DMS 273 (cell line): ENCODE measurements at regions not wholly inside any gene's neighbourhood (a gene's known extent, or its start where the extent isn't known, plus 50 kb on each side); places are given as distances from the start of the nearest gene placed in this dataset.

Experiments used
- DNase-seq: peaks from one replicate; lab custom pipeline; 2025; ENCODE audit not compliant: unreplicated experiment; lab: John Stamatoyannopoulos, UW

DNA sequence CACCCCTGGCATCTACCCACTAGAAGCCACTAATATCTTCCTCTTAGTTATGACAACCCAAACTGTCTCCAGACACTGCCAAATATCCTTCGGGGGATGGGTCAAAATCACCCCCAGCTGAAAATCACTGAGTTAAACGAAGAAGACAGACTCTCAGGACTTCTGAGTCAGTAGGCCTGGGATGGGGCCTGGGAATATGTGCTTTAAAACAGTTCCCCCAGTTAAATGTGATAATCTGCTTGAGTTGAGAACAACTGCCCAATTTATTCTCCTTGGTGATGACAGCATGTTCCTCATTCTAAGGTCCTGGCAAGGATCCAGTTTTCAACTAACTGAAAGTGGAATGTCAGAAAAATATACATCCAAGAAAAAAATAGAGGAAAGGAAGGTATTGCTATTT, 52.4 kb downstream of the CBLL2 start:
- peak; percentile 21 for DNase-seq

DNA sequence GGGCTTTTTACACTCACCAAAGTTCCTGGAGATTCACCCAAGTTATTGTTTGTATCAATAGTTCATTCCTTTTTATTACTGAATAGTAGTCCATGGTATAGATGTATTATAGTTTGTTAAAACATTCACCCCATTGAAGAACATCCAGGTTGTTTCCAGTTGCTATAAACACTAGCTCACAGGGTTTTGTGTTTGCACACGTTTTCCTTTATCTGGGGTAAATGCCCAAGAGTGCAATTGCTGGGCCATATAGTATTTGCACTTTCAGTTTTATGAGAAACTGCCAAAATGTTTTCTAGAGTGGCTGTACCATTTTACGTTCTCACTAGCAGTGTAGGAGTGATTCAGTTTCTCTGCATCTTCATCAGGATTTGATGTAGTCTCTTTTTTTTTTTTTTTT, 57.1 kb downstream of the CBLL2 start:
- DNase-seq: no peak

DNA sequence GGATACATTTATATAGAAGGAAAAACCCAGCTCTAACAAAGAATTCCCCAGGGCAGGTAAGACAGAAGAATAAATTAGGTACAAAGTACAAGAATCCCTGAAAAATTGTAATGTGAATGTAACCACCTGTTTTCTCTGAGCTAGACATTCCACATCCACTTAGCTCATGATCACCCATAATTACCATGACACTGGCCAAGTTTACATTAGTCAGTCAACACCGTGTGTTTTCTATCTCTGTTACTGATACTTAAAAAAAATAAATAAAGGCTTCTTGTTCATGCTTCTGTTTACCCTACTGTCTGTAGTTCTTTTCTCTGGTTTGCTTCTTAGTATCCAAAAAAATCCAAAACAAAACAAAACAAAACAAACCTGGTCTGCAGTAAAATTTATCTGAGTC, 66.0 kb downstream of the CBLL2 start:
- no peak for DNase-seq

DNA sequence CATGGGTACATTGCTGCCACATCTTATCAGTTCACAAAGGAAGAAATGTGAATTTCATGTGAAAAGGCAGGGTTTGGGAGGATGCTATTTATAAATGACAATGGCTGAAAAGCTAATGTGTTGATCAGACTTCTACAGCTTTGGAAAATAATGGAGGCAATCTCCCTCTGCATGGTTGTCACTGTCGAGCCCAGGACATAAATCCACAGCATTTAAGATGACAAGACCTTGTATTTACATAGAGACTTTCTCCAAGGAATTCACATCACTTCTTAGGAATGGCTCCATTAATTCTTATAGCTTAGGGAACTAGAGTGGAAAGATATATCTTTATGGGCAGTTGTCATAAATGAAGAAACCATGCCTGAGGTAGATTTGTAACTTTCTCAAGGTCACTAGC, 66.7 kb downstream of the CBLL2 start:
- DNase-seq: no peak

DNA sequence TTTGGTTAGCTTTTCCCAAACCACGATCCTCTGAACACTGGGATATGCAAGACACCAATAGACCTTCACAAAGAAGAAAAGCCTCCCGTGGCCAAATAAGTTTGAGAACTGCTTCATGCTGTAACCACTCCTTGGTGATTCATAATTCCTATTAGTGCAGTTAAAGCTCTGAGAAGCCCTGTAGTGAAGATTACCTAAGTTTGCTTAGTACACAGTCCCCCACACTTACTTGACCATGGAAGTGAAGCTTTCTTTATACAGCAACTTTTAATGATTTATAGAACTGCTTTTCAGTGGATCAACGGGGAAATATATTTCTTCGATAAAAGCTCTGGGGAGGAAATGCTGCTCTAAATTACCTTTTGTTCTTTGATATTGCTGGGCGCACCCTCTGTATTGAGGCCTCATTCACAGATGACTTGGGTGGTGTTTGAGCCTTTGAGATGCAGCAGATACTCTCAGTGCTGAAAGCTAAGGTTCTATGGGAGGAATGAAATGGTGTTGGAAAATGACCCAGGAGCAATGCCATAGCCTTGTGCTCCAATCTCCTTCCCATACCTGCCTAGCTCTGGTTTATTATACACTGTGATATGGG, 67.4 kb downstream of the CBLL2 start:
- no peak for DNase-seq

DNA sequence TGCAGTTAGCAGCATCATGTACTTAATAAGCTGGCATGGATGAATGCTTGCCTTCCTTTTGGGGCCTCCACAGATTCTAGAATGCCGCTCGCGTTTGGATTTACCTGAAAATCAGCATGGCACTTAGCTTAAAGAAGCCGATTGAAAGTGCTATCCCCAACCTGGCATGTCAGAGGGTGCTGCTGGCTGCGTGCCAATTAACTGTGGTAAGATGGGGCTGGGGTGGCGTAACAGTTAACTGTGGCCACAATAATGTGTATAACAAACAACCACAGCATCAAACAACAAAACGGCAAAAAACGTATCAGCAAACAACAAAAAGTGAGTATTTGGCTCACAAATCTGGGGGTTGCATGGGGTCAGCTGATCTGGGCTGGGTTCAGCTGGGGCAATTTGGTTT, 70.5 kb downstream of the CBLL2 start:
- no peak for DNase-seq

DNA sequence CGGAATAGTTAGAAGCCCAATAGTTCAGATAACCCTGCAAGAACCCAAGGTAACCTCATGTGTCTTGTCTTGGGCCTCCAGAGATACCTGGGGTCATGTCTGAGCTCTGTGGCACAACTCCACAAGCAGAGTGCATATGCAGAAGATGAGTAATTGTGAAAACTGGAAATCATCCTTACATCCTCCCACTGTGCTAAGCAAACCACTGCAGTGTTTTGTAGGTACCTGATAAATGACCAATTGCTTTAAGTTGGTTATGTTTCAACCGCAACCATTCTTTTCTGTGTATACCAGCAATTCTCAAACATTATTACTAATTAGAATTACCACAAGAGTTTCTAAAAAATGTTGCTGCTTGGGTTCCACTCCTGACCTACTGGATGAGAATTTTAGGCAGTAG, 73.2 kb downstream of the CBLL2 start:
- no peak for DNase-seq

DNA sequence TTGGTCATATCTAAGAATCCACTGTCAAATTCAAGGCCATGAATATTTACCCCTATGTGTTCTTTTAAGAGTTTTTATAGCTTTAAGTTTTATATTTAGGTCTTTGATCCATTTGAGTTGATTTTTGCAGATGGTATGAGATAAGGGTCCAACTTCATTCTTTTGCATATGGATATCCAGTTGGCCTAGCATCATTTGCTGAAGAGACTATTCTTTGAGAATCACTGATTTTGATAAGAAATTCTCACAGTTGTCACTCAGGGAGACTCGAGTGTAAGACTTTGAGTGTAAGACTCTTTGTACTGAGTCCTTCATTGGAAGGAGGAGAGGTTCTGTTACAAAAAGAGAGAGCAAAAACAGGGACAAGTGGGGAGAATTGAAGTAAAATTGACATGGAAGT, 74.8 kb downstream of the CBLL2 start:
- no peak for DNase-seq

DNA sequence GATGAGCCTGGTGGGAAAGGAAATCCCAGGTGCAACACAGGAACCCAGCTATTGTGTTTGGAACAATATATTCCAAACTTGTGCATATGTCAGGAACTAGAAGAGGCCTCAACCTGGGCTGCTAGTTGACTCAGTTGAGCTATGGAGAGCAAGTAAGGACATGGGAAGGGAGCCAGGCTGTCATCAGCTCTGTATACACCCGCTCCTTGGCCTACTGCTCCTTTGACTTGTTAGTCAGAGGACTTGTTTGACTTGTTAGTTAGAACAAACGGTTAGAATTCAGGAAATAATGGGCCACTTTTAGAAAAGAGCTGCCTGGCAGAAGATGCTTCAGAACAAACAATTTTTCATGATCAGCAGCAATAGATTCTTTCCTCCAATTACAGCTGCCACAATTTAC, 76.4 kb downstream of the CBLL2 start:
- no peak for DNase-seq

DNA sequence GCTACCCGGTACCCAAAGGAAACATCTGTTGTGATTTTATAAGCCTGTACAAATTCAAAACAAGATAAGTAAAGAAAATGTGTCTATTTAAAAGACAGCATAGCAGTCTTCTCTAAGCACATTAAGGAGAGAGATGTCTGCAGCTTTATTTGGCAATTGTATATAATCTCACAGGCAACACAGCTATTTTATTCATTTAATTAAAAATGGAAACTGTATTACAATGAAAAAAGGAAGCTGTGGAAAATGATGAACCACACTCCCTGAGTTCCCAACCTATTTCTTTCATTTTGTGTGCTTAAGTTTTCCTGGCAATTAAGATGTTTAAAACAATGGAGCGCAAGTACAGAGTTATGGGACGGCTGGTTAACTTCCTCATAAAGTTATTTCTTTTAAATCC, 78.4 kb downstream of the CBLL2 start:
- no peak for DNase-seq

DNA sequence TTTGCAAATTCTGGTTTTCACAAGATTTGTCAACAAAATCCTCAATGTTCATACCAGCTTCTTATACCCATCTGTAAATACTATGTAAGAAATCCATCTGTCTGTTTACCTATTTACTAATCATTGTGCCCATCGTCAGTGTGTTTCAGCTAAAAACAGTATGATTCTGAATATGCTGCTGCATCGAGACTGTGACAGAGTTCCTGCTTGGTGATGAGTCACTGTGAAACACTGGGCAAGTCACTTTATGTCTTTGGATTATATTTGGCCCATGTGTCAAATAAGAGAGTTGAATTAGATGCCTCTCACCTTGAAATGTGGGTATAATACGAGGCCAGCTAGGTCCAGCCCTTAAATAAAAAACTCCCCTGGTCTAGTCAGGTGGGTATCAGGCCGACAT, 79.3 kb downstream of the CBLL2 start:
- no peak for DNase-seq

DNA sequence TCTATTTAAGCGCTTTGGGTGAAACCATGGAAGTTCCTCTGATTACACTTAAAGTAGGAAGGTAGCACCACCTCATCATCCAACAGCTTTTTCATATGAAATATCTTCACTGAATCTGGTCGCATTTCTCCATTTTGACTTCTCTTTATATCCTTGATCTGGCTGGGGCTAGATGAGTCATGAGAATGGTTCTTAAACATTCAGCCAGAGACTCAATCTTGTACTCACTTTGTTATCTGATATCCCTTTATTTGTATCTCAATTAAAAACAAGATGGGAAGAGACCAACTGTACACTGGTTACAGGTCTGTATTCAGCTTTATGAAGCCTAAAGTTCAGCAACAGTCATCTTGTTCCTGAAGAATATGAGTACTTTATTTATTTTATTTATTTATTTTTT, 84.9 kb downstream of the CBLL2 start:
- DNase-seq: no peak

DNA sequence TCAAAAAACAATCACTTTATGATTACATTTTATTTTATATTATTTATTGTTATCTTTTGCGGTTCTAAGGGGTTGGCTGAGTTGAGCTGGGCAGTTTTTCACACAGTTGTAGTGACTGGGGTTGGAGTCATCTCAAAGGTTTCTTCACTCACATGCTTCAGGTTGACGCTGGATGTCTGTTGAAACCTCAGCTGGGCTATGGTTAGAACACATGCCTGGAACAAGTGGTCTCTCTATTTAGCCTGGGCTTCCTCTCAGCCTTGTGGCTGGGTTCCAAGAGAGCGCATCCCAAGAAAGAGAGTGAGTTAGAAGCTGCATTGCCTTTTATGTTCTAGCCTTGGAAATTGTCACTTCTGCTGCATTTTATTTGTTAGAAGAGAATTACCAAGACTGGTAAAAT, 87.4 kb downstream of the CBLL2 start:
- no peak for DNase-seq

DNA sequence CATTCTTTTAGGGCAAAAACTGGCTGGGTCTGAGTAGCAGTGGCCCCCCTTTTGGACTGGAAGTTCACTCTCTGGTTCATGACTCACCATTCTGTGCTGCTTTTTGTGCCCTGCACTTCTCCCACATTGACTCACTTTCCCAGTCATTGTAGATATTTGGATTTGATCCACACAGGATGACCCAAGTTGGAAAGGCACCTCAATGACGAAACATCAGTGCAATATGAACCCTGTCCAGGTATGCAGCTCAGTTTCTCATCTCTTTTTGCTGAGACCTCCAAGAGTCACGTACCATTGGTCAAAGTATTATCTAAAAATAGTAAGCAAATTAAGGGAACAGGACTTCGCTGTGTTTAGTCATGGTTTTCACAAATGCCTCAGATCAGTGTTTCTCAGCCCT, 92.7 kb downstream of the CBLL2 start:
- DNase-seq: no peak

DNA sequence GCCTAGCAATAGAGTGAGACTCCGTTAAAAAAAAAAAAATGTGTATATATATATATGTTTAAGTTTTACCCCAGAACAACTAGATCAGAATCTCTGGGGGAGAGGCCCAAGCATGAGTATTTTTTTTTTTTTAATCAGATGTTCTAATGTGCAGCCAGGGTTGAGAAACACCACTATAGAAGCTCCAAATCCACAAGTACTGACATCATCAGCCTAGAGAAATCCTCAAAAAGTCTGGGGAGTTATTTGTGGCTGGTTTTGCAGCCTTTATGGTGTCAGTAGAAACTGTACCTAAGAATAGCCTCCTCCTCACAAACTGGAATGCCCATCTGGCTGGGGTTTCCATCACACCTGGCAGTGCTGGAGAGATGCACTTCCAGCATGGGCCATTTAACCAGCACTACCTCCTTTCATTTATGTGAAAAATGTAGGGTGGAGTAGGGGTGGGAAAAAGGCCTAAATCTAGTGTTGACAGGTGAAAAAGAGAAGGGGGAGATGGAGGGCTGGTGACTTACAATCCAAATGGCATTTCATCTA, 93.5 kb downstream of the CBLL2 start:
- DNase-seq: peak; percentile 6

DNA sequence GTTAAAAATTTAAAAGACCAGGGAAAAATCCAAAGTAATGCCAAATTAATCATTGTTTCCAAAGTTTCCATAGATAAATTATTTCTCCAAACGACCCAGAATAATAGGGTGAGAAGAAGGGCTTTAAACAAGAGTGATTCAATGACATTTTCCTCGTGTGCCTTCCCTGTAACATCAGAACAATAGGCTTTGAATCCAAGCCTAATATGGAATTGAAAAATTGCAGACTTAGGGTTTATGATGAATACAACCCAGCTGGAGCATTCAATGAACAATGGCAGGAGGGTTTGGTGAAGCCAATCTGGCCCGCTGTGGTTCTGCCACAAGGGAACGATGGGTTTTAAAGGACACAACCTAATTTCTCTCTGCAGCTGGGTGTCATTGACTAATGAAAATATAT, 94.2 kb downstream of the CBLL2 start:
- DNase-seq: no peak

DNA sequence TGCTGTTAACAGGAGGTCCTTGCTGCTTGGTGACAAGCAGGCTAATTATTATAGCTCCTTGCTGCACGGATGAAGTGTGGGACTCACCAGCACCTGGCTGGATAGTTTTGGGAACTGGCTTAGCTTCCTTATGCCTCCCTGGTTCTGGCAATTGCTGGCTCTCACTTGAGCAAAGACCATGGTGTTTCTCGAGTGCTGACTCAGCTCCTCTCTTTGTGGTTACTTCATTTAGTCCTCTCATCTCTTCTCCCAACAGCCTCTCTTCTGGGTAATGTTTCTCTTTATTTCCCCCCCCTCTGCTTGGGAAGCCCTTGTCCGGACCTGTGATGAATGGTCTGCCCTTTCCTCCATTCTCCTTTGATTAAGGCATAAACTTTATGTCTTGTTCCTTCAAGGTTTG, 100.4 kb downstream of the CBLL2 start:
- no peak for DNase-seq

DNA sequence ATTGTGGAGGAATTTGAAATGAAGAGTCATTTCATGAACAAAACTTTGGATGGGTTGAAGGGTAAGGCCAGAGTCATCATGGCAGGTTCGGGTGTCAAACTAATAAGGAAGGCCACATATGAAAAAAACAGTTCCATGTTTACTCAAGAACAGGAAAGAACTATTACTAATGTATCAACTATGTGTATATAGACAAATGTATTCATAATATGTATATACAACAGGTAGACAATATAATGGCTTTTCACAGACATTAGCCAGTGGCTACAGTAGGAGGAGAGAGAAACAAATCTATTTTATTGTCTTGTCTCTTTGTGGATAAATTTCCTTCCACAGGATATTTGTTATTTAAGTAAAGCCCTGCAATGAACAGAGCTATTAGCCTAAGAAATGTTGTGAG, 101.1 kb downstream of the CBLL2 start:
- no peak for DNase-seq

DNA sequence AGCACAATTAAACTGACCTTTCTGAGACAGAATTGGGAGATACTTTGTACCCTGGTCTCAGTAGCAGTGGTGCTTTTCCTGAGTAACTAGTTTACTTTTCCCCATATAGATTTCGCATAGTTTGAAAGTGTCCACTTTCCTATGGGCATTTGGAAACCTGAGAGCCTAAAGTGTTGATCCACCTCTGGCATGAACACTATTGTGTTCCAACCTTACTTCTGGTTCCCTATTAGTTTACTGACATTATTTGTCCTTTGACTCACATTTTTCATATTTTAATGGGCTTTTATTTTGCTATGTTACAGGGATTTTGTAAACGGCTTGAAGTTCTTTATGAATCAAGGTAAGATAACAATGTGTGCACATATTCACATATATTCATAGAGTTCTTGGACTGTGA, 103.7 kb downstream of the CBLL2 start:
- no peak for DNase-seq

DNA sequence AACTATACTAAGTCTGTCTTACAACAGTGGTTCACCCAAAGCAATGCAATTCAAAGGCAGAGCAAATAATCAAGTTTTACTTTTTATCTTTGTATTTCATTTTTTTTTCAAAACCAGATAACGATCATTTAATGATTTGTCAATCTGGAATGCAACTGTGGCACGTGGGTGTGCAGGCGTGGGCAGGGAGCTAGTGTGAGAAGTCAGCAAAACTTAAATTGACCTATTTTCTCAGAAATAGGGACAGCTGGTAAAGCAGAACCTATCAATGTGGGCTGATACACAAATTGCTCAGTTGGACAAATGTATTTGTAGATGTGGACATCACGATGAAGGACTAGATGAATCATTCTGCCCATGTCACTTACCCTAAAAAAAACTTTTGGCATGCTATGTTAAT, 105.6 kb downstream of the CBLL2 start:
- DNase-seq: no peak

DNA sequence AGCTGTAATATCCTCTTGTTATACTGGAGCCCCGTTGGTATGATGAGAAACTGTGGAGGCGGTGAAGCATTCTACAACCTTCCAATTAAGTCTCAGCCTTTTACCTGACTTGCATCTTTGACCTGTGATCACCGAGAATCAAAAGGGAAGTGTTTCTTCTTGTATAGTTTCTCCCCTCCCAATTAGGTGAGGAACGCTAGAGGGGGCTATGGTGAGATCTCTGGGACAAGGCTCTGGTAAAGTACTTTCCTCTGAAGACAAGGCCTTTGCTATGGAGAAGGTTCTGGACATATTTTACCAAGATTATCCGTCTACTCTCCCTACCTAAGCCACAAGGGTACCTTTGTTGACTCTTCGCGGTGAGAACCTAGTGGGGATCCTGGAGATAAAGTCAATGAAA, 111.3 kb downstream of the CBLL2 start:
- peak; percentile 11 for DNase-seq

DNA sequence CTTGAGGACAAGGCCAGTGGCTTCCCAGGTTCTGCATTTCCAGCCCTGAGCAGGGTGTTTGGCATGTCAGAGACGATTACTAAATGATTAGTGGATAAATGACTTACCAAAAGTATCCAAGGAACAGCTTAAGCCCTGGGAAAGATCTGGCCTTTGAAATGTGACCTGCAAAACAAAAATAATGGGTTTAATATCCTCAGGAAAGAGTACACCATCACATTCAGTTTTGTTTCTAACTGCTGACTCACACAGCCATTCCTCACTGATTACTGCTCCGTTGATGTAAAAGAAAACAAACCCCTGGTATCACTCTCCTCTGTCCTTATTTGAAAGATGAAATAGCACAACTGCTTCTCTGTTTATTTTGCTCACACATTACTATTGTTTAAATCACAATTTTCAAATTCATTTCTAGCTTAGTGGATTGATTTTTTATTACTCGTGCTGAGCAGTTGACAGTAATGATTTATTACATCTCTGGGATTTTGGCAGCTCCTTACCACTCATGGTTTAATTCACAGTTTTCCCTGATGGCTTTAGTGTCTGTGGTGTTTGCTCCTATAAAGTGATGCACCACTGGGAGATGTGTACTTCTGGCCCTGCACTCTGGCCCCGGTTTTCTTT, 117.0 kb downstream of the CBLL2 start:
- peak; percentile 23 for DNase-seq
